NCI-H460 (cell line): ENCODE measurements at regions not wholly inside any gene's neighbourhood (a gene's known extent, or its start where the extent isn't known, plus 50 kb on each side); places are given as distances from the start of the nearest gene placed in this dataset.

Experiments used
- DNase-seq: peaks from one replicate; pipeline ENCODE4 v3.0.0-alpha.2; 2016; ENCODE audit warnings: low read depth; ENCODE audit errors: extremely low read depth

DNA sequence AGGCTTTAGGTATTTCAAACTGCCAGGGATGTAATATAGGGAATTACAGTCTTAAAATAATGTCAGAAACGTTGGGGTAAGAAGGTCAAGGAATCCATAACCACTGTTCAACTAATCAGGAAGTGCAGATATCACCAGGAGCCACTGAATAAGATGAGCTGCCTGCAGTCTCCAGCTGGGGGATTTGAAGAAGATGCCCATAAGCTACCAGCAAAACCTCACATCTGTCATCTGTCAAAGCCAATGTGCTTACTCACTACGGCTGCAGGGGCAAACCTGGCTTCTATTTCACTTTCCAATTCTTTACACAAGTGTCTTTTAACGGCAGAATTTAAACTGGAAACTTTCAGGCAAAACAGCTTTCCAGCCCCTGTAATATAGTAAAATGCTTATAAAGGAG, 1410.1 kb upstream of the ATXN8OS start:
- DNase-seq: no peak

GRCh38 chr13:68696907-68697306, 1410.7 kb upstream of the ATXN8OS start:
- DNase-seq: no peak

DNA sequence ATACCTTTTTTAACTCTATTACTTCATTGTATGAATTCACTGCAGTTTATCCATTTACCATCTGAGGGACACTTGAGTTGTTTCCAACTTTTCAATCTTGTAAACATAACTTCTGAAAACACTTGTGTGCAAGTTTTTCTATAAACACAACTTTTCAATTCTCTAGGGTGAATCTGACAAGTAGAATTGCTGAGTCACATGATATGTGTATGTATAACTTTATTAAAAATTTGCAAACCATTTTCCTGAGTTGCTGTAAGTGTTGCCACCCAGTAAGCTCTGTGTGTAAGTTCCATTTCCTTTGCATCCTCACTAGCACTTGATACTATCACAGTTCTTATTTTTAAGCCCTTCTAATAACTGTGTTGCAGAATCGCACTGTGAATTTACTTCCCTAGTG, 1415.6 kb upstream of the ATXN8OS start:
- no peak for DNase-seq

- no peak for DNase-seq
These were observed 1417.1 kb upstream of the ATXN8OS start for GRCh38 chr13:68690567-68690966.

- DNase-seq: no peak
These were observed 1431.0 kb upstream of the ATXN8OS start for GRCh38 chr13:68676513-68677115.

GRCh38 chr13:68675209-68675608, 1432.4 kb upstream of the ATXN8OS start:
- DNase-seq: no peak

DNA sequence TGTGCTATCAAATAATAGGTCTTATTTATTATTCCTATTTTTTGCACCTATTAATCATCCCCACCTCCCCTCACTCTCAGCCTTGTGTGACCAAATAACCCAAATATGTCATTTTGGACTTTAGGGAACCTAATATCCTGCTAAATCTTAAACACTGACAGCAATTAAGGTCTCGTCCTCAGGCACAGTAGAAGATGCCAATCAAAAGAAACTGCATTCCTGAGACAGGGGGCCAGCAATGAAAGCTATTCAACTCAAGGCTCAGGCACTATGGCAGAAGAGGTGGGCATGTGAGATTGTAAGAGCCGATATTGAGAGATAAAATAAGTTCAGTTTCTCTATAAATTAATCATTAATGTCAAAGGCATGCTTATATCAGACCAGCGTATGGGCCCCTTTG, 1437.7 kb upstream of the PCDH9 start:
- DNase-seq: no peak

- no peak for DNase-seq
These were observed 1436.8 kb upstream of the PCDH9 start for GRCh38 chr13:68666774-68667397.

DNA sequence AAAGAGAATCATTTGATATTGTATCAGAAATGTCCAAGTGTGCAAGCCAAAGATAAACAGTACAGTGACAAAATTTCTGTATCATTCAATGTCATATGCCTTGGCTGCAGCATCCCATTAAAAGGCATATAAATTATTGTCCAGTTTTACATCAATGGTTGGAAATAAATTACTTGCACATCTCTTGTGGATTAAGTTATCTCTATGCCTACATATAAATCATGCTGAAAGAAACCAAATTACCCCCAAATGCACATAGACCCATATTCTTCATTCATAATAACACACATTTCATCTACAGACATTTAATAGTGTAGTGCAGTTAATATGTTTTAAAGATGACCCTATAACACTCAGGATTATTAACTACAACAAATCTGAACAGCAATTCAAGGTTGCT, 1415.7 kb upstream of the PCDH9 start:
- DNase-seq: no peak

DNA sequence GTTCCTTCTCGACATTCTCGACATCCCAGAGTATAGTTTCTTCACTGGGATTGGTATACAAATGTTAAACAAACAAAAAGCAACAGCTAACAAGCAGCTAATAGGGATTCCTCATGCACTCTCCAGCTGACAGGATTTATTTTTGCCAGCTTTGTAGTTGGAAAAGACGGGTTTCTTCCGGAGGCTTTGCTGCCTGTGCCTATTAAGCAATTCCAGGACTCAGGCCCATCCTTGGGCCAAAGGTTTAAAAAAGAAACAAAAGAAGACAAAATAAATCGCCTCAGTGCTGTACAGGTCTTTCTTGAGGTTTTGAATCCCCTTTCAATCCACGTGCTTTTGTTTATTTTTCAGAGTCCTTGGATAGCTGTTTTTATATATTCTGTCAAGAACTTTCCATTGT, 1414.5 kb upstream of the PCDH9 start:
- DNase-seq: no peak

GRCh38 chr13:68636784-68637183, 1406.6 kb upstream of the PCDH9 start:
- DNase-seq: no peak

- DNase-seq: no peak
These were observed 1398.9 kb upstream of the PCDH9 start for GRCh38 chr13:68628994-68629393.

GRCh38 chr13:68627379-68627778, 1397.2 kb upstream of the PCDH9 start:
- no peak for DNase-seq

- no peak for DNase-seq
These were observed 1386.6 kb upstream of the PCDH9 start for GRCh38 chr13:68616600-68617222.

DNA sequence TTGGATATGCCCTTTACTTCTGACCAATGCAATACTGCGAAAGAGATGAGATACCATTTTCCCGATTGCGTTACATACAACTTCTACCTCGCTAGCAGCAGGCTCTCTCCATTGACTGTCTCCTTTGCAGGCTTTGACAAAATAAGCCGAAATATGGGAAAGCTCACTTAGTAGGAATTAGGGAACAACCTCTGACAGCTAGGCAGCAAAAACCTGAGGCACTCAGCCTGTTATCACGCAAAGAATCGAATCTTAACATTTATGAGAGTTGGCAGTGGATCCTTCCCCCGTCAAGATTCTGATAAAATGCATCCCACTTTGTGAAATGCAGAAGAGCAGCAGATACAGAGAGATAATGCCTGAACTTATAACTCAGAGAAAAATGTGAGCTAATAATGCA, 1379.5 kb upstream of the PCDH9 start:
- DNase-seq: no peak

GRCh38 chr13:68608147-68608546, 1378.0 kb upstream of the PCDH9 start:
- no peak for DNase-seq

DNA sequence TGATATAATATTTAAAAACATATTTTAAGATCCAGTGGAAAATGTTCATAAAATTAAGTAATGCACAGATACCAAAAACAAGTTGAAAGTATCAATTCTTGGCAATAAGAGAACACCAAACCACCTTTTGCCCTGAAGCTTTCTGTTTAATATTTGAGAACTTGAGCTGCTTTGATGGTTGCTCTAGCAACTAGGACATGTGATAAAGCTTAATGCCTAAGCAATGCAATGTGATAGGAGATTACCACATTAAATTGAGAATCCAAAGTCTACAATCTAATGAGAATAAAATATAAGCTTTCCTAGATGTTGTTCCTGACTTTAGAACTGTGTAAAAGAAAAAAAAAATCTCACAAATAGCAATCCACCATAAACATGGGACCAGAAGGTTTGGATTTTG, 1367.5 kb upstream of the PCDH9 start:
- no peak for DNase-seq

DNA sequence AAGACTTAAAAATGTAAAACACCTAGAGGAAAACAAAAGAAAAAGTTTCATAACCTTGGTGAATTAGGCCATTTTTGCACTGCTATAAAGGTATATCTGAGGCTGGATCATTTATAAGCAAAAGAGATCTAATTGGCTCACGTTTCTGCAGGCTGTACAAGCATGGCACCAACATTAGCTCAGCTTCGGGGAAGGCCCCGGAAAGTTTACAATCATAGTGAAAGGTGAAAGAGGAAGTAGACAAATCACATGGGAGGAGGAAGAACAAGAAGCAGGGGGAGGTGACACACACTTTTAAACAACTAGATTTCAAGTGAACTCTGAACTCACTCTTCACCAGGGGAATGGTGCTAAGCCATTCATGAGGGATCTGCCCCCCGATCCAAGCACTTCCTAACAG, 1358.5 kb upstream of the PCDH9 start:
- no peak for DNase-seq

- no peak for DNase-seq
These were observed 1354.6 kb upstream of the PCDH9 start for GRCh38 chr13:68584776-68585175.

GRCh38 chr13:68574053-68574452, 1343.9 kb upstream of the PCDH9 start:
- DNase-seq: no peak

DNA sequence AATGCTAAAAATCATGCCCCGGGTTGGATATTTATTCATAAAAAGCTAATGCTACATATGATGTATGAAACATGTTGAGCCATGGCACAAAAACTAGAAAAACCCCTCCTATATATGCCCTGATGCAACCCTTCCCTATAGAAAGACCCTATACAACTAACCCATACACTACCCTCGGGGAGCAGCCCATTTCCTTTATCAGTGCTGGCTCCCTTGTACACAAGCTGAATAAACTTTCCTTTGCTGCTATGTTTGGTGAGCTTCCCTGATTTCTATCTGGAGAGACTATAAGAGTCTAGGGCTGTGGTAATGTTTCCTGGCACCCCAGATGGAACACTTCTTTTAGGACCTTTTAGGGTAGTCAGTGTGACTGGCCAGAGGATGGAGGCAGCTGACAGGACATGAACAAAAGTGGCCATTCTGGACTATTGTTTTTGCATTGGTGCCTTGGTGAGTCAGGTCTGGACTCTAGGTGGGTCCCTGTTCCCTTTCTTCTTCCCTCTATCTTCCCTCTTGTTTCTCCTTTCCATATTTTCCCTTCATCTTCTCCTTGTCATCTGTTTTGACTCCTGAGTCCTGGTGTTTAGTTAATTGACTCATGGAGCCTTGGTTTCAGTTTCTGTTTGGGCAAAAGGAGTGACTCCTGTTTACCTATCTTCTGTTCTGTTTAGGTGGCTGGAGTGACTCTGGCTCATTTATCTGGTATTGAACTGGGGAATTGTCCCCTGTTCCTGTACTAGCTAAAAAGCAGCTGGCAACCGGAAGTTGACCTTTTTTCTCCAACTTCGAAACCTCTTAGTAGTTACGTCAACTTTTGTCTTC, 1321.8 kb upstream of the PCDH9 start:
- DNase-seq: no peak

DNA sequence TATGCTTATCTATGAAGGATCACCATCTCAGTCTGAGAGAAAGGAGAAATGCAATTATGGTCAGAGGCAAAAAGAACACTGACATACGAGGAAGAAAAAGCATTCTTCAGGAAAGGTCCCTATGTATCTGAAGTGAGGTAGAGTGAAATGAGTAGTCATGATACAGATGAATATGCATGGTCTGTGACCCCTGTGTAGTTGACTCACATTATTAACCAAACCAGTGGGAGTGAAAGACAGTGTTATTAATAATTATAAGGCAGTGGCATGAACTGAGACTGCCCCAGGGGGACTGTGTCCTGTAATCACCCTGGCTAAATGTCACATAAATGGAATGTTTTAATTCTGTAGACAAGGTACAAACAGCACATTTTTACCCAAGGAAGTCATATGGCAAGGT, 1320.2 kb upstream of the PCDH9 start:
- no peak for DNase-seq
